ENCODE measurements at regions not wholly inside any gene's neighbourhood (a gene's known extent, or its start where the extent isn't known, plus 50 kb on each side); places are given as distances from the start of the nearest gene placed in this dataset.

- TF ChIP-seq EZH2phosphoT487 (IDR thresholded peaks at IDR 0.05; ENCODE audit: insufficient read depth, low read depth) (no peak), EZH2 (IDR thresholded peaks at IDR 0.05; ENCODE audit: insufficient read depth, poor library complexity, severe bottlenecking) (no peak)
Observed at GRCh38 chr20:5432030-5432429, 115.3 kb upstream of the PROKR2 start.
